ENCODE measurements at regions not wholly inside any gene's neighbourhood (a gene's known extent, or its start where the extent isn't known, plus 50 kb on each side); places are given as distances from the start of the nearest gene placed in this dataset.
A peak's percentile ranks its signal among the peaks of the same experiment; 100 is the strongest.
"Not testable (repeated sequence)": the region's sequence is repeated elsewhere in the genome, so short reads cannot be mapped to it uniquely, and the experiment has no call there.

GRCh38 chr5:110878115-110878514 lies 139.3 kb downstream of the SLC25A46 start:
- in situ Hi-C loops (cut with HindIII; ENCODE audit: low pct_unique_long_range_greater_than_20kb, low sequenced_read_pairs), result no loop called here
- no peak for TF ChIP-seq JUND (IDR thresholded peaks at IDR 0.05; ENCODE audit: low read depth)

GRCh38 chr5:110879675-110880074 lies 140.9 kb downstream of the SLC25A46 start:
- in situ Hi-C loops (cut with HindIII; ENCODE audit: low pct_unique_long_range_greater_than_20kb, low sequenced_read_pairs), result no loop called here
- no peak for DNase-seq (ENCODE audit: low read depth in 1 of 2, low spot score in 1 of 2)
- no peak for TF ChIP-seq JUND (IDR thresholded peaks at IDR 0.05; ENCODE audit: low read depth)

More at GRCh38 chr5:110878115-110878514, 139.3 kb downstream of the SLC25A46 start:
- DNase-seq (ENCODE audit: low read depth in 1 of 2, low spot score in 1 of 2), result no peak

GRCh38 chr5:110880413-110880812 lies 141.6 kb downstream of the SLC25A46 start:
- TF ChIP-seq JUND (IDR thresholded peaks at IDR 0.05; ENCODE audit: low read depth), result no peak
- DNase-seq (ENCODE audit: low read depth in 1 of 2, low spot score in 1 of 2), result peak in 1 of 2 experiments; percentile 42
- in situ Hi-C loops (cut with HindIII; ENCODE audit: low pct_unique_long_range_greater_than_20kb, low sequenced_read_pairs), result no loop called here

- TF ChIP-seq JUND (IDR thresholded peaks at IDR 0.05; ENCODE audit: low read depth), result no peak
- in situ Hi-C loops (cut with HindIII; ENCODE audit: low pct_unique_long_range_greater_than_20kb, low sequenced_read_pairs), result no loop called here
- DNase-seq (ENCODE audit: low read depth in 1 of 2, low spot score in 1 of 2), result no peak
These were observed 145.2 kb downstream of the SLC25A46 start for GRCh38 chr5:110884005-110884404.

GRCh38 chr5:110887170-110887569 lies 148.4 kb downstream of the SLC25A46 start:
- in situ Hi-C loops (cut with HindIII; ENCODE audit: low pct_unique_long_range_greater_than_20kb, low sequenced_read_pairs); DNase-seq (ENCODE audit: low read depth in 1 of 2, low spot score in 1 of 2): not testable (repeated sequence)

GRCh38 chr5:110893854-110894483 lies 155.2 kb downstream of the SLC25A46 start:
- peak in 1 of 2 experiments; percentile 12 for DNase-seq (ENCODE audit: low read depth in 1 of 2, low spot score in 1 of 2)
- in situ Hi-C loops (cut with HindIII; ENCODE audit: low pct_unique_long_range_greater_than_20kb, low sequenced_read_pairs), result not testable (repeated sequence)

- in situ Hi-C loops (cut with HindIII; ENCODE audit: low pct_unique_long_range_greater_than_20kb, low sequenced_read_pairs), result no loop called here
- TF ChIP-seq JUND (IDR thresholded peaks at IDR 0.05; ENCODE audit: low read depth), result no peak
- no peak for DNase-seq (ENCODE audit: low read depth in 1 of 2, low spot score in 1 of 2)
These were observed 156.0 kb downstream of the SLC25A46 start for GRCh38 chr5:110894805-110895204.

- TF ChIP-seq JUND (IDR thresholded peaks at IDR 0.05; ENCODE audit: low read depth), result no peak
- in situ Hi-C loops (cut with HindIII; ENCODE audit: low pct_unique_long_range_greater_than_20kb, low sequenced_read_pairs), result no loop called here
- no peak for DNase-seq (ENCODE audit: low read depth in 1 of 2, low spot score in 1 of 2)
These were observed 158.1 kb downstream of the SLC25A46 start for GRCh38 chr5:110896901-110897300.

- no peak for TF ChIP-seq JUND (IDR thresholded peaks at IDR 0.05; ENCODE audit: low read depth)
- DNase-seq (ENCODE audit: low read depth in 1 of 2, low spot score in 1 of 2), result no peak
- in situ Hi-C loops (cut with HindIII; ENCODE audit: low pct_unique_long_range_greater_than_20kb, low sequenced_read_pairs), result no loop called here
These were observed 161.0 kb downstream of the SLC25A46 start for GRCh38 chr5:110899566-110900412.

GRCh38 chr5:110900829-110901228 lies 162.0 kb downstream of the SLC25A46 start:
- in situ Hi-C loops (cut with HindIII; ENCODE audit: low pct_unique_long_range_greater_than_20kb, low sequenced_read_pairs), result no loop called here
- DNase-seq (ENCODE audit: low read depth in 1 of 2, low spot score in 1 of 2), result no peak
- no peak for TF ChIP-seq JUND (IDR thresholded peaks at IDR 0.05; ENCODE audit: low read depth)

GRCh38 chr5:110903966-110904365 lies 165.2 kb downstream of the SLC25A46 start:
- in situ Hi-C loops (cut with HindIII; ENCODE audit: low pct_unique_long_range_greater_than_20kb, low sequenced_read_pairs), result no loop called here
- DNase-seq (ENCODE audit: low read depth in 1 of 2, low spot score in 1 of 2), result no peak
- TF ChIP-seq JUND (IDR thresholded peaks at IDR 0.05; ENCODE audit: low read depth), result no peak

- in situ Hi-C loops (cut with HindIII; ENCODE audit: low pct_unique_long_range_greater_than_20kb, low sequenced_read_pairs), result no loop called here
- DNase-seq (ENCODE audit: low read depth in 1 of 2, low spot score in 1 of 2), result no peak
- TF ChIP-seq JUND (IDR thresholded peaks at IDR 0.05; ENCODE audit: low read depth), result no peak
These were observed 162.7 kb upstream of the TSLP start for GRCh38 chr5:110908848-110909247.

- in situ Hi-C loops (cut with HindIII; ENCODE audit: low pct_unique_long_range_greater_than_20kb, low sequenced_read_pairs), result no loop called here
- DNase-seq (ENCODE audit: low read depth in 1 of 2, low spot score in 1 of 2), result no peak
- TF ChIP-seq JUND (IDR thresholded peaks at IDR 0.05; ENCODE audit: low read depth), result no peak
These were observed 162.1 kb upstream of the TSLP start for GRCh38 chr5:110909415-110909814.
